ENCODE measurements at regions not wholly inside any gene's neighbourhood (a gene's known extent, or its start where the extent isn't known, plus 50 kb on each side); places are given as distances from the start of the nearest gene placed in this dataset.

DNA sequence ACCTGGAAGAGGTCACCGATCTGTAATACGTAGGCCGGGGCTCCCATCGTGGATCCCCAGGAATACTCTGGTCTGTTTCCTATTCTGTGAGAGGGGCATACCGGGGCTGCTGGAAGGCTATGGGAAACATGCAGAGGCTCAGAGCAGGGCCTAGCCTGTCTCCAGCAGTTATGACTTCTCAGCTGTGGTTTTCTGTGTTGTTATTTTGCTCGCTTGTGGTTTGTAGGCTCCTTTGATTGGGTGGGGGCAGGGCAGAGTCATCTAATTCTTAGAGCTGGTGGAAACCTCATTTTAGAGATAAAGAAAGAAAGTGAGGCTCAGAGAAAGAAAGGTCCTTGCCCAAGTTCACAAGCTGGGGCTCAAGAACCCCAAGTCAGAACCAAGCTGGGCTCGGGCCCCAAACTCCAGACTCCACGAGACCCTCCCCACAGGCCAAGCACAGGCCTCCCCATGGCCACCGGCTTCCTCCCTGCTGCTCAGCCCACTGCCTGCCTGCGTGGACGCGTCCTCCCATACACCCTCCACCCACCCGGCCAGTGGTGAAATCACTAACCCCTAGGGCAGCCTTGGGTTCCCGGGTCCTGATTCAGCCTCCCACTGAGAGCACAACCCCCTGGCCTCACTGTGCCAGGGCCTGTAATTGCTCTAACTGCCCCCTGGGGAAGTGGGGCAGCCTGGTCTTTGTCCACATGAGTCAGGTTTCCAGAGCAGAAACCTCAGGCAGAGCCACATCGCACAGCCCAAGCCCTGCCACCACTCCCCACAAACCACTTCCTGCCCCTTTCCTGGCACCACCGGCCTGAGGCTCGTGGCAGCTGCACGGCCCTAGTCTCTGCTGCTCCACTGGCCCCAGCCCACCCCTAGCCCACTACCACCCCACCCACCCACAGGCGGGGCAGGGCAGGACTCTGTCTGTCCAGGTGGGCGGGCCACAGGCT lies 270.8 kb downstream of the UACA start:
- Histone ChIP-seq H3K27me3 (ENCODE audit: control insufficient read depth, insufficient read depth, low read length) (no peaks in the 10 kb centered on the region), H3K36me3 (ENCODE audit: control insufficient read depth, insufficient read depth, low read length) (no peaks in the 10 kb centered on the region), H3K4me3 (ENCODE audit: low read depth, low read length) (no peak overlapping the region)
- TF ChIP-seq, protein P1, sequence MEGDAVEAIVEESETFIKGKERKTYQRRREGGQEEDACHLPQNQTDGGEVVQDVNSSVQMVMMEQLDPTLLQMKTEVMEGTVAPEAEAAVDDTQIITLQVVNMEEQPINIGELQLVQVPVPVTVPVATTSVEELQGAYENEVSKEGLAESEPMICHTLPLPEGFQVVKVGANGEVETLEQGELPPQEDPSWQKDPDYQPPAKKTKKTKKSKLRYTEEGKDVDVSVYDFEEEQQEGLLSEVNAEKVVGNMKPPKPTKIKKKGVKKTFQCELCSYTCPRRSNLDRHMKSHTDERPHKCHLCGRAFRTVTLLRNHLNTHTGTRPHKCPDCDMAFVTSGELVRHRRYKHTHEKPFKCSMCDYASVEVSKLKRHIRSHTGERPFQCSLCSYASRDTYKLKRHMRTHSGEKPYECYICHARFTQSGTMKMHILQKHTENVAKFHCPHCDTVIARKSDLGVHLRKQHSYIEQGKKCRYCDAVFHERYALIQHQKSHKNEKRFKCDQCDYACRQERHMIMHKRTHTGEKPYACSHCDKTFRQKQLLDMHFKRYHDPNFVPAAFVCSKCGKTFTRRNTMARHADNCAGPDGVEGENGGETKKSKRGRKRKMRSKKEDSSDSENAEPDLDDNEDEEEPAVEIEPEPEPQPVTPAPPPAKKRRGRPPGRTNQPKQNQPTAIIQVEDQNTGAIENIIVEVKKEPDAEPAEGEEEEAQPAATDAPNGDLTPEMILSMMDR (IDR thresholded peaks at IDR 0.05; ENCODE audit: insufficient read depth, low read length, poor library complexity, severe bottlenecking) = no peak
- peak; percentile 89 for DNase-seq (ENCODE audit: low read depth)

DNA sequence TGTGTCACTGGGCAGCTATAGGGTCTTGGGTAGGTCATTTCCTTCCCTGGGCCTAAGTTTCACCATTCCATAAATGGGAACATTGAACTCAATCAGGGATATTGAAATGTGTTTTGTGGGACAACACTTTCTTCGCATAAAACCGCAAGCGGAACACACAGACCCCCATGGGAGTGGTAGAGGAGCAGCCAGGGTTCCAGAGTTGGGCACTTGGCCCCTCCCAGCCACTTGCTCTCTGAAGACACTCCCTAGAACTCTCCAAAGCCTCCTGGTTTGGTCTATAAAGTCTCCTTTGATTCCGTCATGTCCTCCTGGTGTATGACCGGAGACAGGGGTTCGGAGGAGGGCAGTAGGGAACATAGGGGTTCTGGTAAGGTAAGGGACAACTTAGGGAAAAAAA lies 271.7 kb downstream of the UACA start:
- H3K36me3 ChIP-seq (ENCODE audit: control insufficient read depth, insufficient read depth, low read length) = no peaks in the 10 kb centered on the region
- H3K4me3 ChIP-seq (ENCODE audit: low read depth, low read length) = no peak overlapping the region
- H3K27me3 ChIP-seq (ENCODE audit: control insufficient read depth, insufficient read depth, low read length) = no peaks in the 10 kb centered on the region
- TF ChIP-seq, protein P1 (IDR thresholded peaks at IDR 0.05; ENCODE audit: insufficient read depth, low read length, poor library complexity, severe bottlenecking) = no peak
- no peak for DNase-seq (ENCODE audit: low read depth)

DNA sequence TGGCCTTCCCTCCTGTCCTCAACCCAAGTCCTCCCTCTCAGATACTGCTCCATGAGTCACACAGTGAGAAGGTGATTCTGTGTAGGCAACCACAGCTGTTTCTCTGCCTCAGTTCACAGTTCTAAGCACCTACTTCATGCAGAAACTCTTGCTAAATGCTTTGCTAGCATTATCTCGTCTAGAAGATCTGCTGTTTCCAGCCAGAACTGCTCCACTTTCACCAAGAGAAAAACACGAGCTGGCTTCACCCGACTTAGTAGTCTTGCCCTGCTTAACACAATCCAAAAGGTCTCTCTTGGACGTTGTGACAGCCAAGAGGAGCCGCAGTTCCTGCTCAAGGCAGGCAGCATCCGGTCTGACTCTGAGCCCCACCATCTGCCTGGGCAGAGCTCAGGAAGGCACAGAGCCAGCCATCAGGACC lies 272.1 kb downstream of the UACA start:
- Histone ChIP-seq H3K36me3 (ENCODE audit: control insufficient read depth, insufficient read depth, low read length) (no peaks in the 10 kb centered on the region), H3K27me3 (ENCODE audit: control insufficient read depth, insufficient read depth, low read length) (no peaks in the 10 kb centered on the region), H3K4me3 (ENCODE audit: low read depth, low read length) (no peak overlapping the region)
- TF ChIP-seq, protein P1 (IDR thresholded peaks at IDR 0.05; ENCODE audit: insufficient read depth, low read length, poor library complexity, severe bottlenecking) = no peak
- DNase-seq (ENCODE audit: low read depth) = no peak

DNA sequence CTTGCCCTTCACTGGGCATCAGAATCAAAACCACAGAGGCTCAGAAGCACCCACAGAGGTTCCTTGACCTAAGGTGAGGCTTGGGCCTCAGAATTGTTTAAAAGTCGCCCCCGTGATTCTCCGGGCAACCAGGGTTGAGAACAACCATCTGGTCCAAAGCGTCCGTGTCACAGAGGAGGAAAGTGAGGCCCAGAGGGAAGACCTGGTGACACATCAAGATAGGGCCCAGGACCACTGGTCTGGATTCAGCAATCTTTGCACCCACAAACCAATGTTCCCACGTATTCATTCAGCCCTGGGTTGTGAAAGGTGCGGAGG lies 272.6 kb downstream of the UACA start:
- DNase-seq (ENCODE audit: low read depth) = no peak
- H3K4me3 ChIP-seq (ENCODE audit: low read depth, low read length) = no peak overlapping the region
- H3K36me3 ChIP-seq (ENCODE audit: control insufficient read depth, insufficient read depth, low read length) = no peaks in the 10 kb centered on the region
- no peaks in the 10 kb centered on the region for H3K27me3 ChIP-seq (ENCODE audit: control insufficient read depth, insufficient read depth, low read length)
- TF ChIP-seq, protein P1 (IDR thresholded peaks at IDR 0.05; ENCODE audit: insufficient read depth, low read length, poor library complexity, severe bottlenecking) = no peak

DNA sequence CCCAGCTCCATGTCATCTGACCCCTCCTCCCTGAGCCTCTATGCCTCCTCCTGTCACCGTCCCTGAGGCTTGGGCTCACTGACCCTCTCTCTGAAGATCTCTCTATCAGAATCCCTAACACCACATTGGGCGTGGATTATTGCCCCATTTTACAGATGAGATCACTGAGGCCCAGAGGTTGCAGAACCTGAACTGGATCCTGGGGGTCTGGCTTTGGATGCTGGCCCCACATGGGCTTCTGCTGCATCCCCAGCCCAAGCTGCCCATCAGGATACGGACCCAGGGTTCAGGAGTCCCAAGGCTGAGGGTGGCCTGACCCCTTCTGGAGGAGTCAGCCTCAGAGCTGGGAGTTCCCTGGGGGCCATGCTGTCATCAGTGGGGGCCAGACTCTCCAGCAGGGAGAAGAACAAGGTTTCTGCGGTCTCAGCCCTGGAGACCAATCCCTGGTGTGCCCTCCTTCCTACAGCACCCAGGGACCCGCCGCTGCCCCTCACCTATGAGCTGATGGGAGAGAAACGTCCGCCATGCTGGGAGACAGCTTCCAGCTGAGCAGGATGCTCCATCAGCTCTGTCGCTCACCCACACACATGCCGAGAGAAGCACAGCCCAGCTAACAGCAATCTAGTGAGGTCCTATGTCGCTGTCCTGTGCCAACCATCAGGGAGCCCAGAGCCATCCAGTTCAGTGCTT lies 273.1 kb downstream of the UACA start:
- Histone ChIP-seq H3K36me3 (ENCODE audit: control insufficient read depth, insufficient read depth, low read length) (no peaks in the 10 kb centered on the region), H3K4me3 (ENCODE audit: low read depth, low read length) (no peak overlapping the region), H3K27me3 (ENCODE audit: control insufficient read depth, insufficient read depth, low read length) (no peaks in the 10 kb centered on the region)
- TF ChIP-seq, protein P1 (IDR thresholded peaks at IDR 0.05; ENCODE audit: insufficient read depth, low read length, poor library complexity, severe bottlenecking) = no peak
- no peak for DNase-seq (ENCODE audit: low read depth)
